HL-60 (cell line): ENCODE measurements at regions not wholly inside any gene's neighbourhood (a gene's known extent, or its start where the extent isn't known, plus 50 kb on each side); places are given as distances from the start of the nearest gene placed in this dataset.

ENCODE experiments used
- DNase-seq, 2 experiments: peaks; one replicate each; pipeline ENCODE4 v3.0.0-alpha.2; 2010 to 2020; ENCODE audit warnings: low read depth in 1 of 2, low spot score in 1 of 2
- H3K27ac ChIP-seq: fragments of 250-450 bp; sonication (Bioruptor Pico); replicated peaks from 2 replicates; pipeline ENCODE4 v1.5.1; 2020; ENCODE audit warnings: mild to moderate bottlenecking, moderate library complexity
- H3K27me3 ChIP-seq: fragments of 250-450 bp; sonication (Bioruptor Pico); 2 replicates; pipeline ENCODE4 v1.5.1; 2021; ENCODE audit warnings: mild to moderate bottlenecking, moderate library complexity; ENCODE audit not compliant: insufficient read depth, poor library complexity, severe bottlenecking
- H3K4me3 ChIP-seq: replicated peaks from 2 replicates; pipeline ENCODE4 v1.5.1; 2011; ENCODE audit warnings: mild to moderate bottlenecking, control low read depth, low read length; ENCODE audit not compliant: insufficient read depth
- CTCF ChIP-seq: IDR thresholded peaks from one replicate; pipeline ENCODE4 v1.5.1; 2011; ENCODE audit warnings: low read length, control low read depth, inconsistent platforms; ENCODE audit not compliant: insufficient read depth
- GABPA ChIP-seq: IDR thresholded peaks from 2 replicates; pipeline ENCODE4 v1.6.1; 2012; ENCODE audit warnings: low read depth
- POLR2AphosphoS5 ChIP-seq: IDR thresholded peaks from 2 replicates; pipeline ENCODE4 v1.6.1; 2012; ENCODE audit warnings: low read depth
- REST ChIP-seq: IDR thresholded peaks from 2 replicates; pipeline ENCODE4 v1.6.1; 2012; ENCODE audit warnings: low read depth; ENCODE audit not compliant: insufficient replicate concordance
- SPI1 ChIP-seq: IDR thresholded peaks from 2 replicates; pipeline ENCODE4 v1.6.1; 2012; ENCODE audit warnings: low read depth, mild to moderate bottlenecking, borderline replicate concordance

GRCh38 chr1:82606546-82606945 lies 805.8 kb downstream of the ADGRL2 start:
- Histone ChIP-seq H3K27ac (no peak overlapping the region), H3K27me3 (no peaks in the 10 kb centered on the region), H3K4me3 (no peak overlapping the region)
- TF ChIP-seq SPI1 (no peak), CTCF (no peak), POLR2AphosphoS5 (no peak), GABPA (no peak), REST (no peak)
- no peak for DNase-seq

DNA sequence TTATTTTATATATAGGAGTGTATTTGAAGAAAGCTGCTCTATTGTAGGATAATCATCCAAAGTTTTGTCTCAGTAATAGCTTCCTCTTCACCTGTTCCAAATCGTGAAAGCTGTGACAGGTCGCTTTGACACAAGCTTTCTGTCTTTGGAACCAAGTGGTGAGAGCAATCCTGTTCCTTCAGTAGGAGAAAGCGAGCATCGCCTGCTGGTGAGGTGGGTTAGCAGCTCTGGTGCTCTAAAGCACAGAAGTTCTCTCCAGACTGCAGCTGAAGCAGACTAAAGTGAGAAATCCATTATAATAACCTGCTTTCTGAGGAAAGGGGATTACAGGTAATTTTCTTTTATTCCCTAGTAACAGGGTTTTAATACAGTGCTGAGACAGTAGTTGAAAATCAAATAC lies 803.8 kb downstream of the ADGRL2 start:
- Histone ChIP-seq H3K27ac (no peak overlapping the region), H3K4me3 (no peak overlapping the region), H3K27me3 (no peaks in the 10 kb centered on the region)
- no peak for DNase-seq
- TF ChIP-seq POLR2AphosphoS5 (no peak), CTCF (no peak), REST (no peak), SPI1 (no peak)

- DNase-seq = no peak
- no peak overlapping the region for H3K4me3 ChIP-seq
- no peak overlapping the region for H3K27ac ChIP-seq
- TF ChIP-seq POLR2AphosphoS5 (no peak), REST (no peak), GABPA (no peak), CTCF (no peak), SPI1 (no peak)
- no peaks in the 10 kb centered on the region for H3K27me3 ChIP-seq
These were observed 799.6 kb downstream of the ADGRL2 start for GRCh38 chr1:82600314-82600713.
